GM10266 (cell line): ENCODE measurements at regions not wholly inside any gene's neighbourhood (a gene's known extent, or its start where the extent isn't known, plus 50 kb on each side); places are given as distances from the start of the nearest gene placed in this dataset.

Source experiments
- DNase-seq: peaks from one replicate; pipeline ENCODE4 v3.0.0; 2012; ENCODE audit errors: extremely low spot score
- TF ChIP-seq, protein P1 (sequence below): IDR thresholded peaks from 2 replicates; pipeline ENCODE4 v1.5.1; 2012; ENCODE audit warnings: mild to moderate bottlenecking, low read depth; ENCODE audit not compliant: control insufficient read depth, insufficient read depth; ENCODE audit errors: missing control alignments

DNA sequence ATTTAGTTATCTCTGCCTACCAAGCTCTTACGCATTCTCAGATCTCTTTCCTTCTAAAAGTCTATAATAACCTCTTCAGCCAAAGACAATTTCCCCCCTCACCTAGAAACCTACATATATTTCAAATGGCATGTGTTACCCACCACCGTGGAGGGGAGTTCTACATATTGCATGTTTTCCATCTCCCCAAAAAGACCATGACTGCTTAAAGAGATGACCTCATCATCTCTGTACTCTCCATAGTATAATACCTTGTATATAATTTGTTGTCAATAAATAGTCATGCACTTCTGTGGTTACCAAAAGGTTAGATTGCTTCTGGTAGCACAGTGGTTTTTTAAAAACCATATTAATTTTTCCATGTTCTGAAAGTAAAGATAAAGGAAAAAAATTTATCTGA lies 148.4 kb downstream of the TBX18 start:
- TF ChIP-seq, protein P1, sequence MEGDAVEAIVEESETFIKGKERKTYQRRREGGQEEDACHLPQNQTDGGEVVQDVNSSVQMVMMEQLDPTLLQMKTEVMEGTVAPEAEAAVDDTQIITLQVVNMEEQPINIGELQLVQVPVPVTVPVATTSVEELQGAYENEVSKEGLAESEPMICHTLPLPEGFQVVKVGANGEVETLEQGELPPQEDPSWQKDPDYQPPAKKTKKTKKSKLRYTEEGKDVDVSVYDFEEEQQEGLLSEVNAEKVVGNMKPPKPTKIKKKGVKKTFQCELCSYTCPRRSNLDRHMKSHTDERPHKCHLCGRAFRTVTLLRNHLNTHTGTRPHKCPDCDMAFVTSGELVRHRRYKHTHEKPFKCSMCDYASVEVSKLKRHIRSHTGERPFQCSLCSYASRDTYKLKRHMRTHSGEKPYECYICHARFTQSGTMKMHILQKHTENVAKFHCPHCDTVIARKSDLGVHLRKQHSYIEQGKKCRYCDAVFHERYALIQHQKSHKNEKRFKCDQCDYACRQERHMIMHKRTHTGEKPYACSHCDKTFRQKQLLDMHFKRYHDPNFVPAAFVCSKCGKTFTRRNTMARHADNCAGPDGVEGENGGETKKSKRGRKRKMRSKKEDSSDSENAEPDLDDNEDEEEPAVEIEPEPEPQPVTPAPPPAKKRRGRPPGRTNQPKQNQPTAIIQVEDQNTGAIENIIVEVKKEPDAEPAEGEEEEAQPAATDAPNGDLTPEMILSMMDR: no peak
- no peak for DNase-seq

DNA sequence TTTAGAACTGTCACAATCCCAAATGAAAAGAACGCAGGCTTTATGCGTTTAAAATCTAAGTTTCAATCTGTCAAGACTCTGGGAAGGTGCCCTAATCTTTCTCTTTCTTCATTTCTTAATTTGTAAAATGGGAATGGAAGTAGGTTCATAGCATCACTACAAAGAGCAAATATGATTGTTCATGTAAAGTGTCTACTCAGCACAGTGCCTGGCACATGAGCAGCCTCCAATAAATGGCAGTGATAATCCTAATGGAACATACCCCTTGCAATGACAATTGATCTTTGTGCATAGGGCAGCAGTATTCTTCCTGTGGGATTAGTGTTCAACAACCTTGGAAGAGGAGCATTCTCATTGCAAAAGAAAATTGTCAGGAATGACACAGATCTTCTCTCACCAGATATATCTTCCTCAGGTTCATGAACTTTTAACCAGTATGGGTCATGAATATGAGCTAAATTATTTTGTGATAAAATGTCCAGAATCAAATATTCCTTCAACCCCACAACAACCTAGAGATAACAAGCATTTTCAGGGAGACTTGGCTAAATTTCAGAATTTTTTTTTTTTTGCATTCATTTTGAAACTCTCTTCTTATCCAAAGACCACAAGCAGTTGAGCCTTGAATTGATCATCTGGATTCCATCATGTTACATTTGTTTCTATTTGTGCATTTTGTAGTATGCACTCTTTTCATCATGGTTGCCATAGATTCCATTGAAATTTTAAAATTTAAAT lies 149.1 kb downstream of the TBX18 start:
- TF ChIP-seq, protein P1: no peak
- no peak for DNase-seq

DNA sequence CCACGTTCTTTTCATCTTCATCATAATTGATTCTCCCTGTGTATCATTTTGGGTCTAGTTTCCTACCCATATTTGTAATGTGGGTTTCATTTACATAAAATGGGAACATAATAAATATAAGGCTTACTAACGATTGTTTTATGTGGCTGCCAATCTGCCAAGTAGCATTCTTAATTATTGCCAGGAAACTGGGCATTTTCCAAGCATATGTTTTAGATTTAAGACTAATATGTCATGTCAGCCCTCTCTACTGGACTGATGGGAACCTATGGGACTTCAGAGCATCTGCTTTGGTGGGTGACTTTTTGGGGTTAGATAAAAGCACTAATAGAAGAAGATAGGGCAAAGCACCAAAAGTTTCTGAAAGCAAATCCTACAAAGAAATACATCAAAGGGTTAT lies 157.5 kb downstream of the TBX18 start:
- DNase-seq: no peak
- TF ChIP-seq, protein P1: no peak

DNA sequence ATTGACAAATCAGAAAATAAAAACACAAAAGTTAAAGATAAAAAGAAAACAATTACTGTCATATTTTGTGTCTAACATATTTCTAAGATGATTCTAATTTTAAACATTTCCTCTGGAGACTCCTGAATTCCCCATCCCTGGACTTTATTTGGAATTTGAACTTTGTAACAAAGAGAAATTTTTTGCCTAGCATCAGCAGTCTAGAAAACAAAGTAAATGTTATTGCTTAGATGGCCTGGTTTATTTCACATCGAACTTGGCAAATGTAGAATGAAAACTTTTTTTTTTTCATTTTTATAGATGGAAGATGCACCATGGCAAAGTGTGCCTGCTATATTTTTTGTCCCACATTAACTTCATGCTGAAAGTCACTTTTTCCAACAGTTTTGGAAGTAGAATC lies 159.1 kb downstream of the TBX18 start:
- no peak for DNase-seq
- TF ChIP-seq, protein P1: no peak

DNA sequence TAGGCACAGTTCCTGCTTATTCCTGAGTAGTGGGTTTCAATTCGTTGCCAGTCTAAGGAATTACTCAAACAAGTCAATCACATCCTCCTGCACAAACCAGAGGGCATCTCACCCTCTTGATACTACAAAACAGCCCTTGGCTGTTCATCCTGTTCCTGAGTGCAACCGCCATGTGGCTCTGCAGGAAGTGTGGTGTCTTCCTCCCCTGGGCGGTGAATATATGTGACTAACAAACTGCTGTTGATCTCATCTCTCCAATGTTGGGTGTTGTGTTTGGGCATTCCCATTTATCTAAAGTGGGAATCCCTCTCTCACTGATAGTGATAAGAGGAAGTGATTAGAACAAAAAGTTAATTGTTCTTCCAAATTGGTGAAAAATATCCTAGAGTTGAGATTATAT lies 163.0 kb downstream of the TBX18 start:
- TF ChIP-seq, protein P1: no peak
- no peak for DNase-seq

DNA sequence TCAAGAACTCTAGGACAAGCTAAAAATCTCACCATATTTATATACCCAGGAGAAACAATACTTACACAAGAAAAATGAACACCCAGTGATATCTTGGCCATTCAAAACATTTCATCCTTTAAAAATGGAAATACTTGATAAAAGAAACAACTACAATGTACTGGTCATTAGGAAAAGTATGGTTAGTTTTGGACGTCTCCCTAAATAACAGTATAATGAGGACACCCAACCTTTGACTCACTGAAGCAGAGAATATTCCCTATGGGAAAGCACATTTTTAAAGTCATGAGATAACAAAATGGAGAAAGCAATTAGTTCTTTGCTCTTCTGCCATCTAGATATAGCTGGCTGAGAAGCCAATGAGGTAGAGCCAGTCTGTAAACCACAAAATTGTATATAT lies 164.4 kb downstream of the TBX18 start:
- DNase-seq: no peak
- TF ChIP-seq, protein P1: no peak

DNA sequence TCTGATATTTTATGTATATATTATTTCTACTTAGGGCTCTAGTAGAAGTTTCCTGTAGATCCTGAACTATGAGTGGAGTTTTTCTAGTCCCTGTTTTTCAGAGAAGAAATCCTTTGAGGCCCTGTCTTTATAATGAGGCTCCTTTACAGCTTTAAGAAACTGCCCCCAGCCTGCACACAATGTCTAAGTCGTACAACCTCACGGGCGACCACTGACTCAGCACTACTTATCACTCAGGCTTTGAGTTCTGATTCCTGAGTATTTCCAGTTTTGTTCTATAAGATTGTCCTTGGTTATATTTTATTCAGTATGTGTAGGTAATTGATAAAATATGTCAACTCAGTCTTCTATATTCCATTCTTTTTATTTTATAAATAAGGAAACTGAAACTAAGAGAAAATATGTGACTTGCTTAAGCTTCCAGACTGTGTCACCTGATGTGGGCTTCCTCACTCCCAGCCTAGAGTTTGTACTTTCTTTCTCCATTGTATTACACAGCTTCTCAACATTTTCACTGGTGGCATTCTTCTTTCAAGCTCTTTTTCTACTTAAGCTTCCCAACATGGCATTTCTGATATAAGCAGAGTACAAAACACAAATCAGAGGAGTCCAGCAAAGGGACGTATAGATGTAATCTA lies 167.0 kb downstream of the TBX18 start:
- DNase-seq: no peak
- TF ChIP-seq, protein P1: no peak
